Neural cell (in vitro differentiated cells): ENCODE measurements at regions not wholly inside any gene's neighbourhood (a gene's known extent, or its start where the extent isn't known, plus 50 kb on each side); places are given as distances from the start of the nearest gene placed in this dataset.

Source experiments
- H2AFZ ChIP-seq: fragments of 200-600, 300-800 bp; sonication (generic), shearing (Covaris generic); 2 replicates; pipeline ENCODE4 v1.6.0; 2014; ENCODE audit warnings: low read depth, mild to moderate bottlenecking, antibody characterized with exemption, low read length, moderate library complexity
- H3F3A ChIP-seq: fragments of 200-600 bp; shearing (Covaris generic); 2 replicates; pipeline ENCODE4 v1.6.1; 2016; ENCODE audit warnings: mild to moderate bottlenecking, moderate library complexity, mixed read lengths, antibody characterized with exemption, low read length; ENCODE audit not compliant: insufficient read depth, poor library complexity, severe bottlenecking
- H3K27ac ChIP-seq: fragments of 200-600, 300-800 bp; sonication (generic), shearing (Covaris generic); 2 replicates; pipeline ENCODE4 v1.5.1; 2014; ENCODE audit warnings: mild to moderate bottlenecking, low read length, moderate library complexity
- H3K27me3 ChIP-seq: fragments of 300-800, 200-600 bp; sonication (generic), shearing (Covaris generic); 2 replicates; pipeline ENCODE4 v1.6.0; 2014; ENCODE audit warnings: mild to moderate bottlenecking, low read depth, low read length, moderate library complexity; ENCODE audit not compliant: insufficient read depth
- H3K36me3 ChIP-seq: fragments of 300-800, 200-600 bp; sonication (generic), shearing (Covaris generic); 2 replicates; pipeline ENCODE4 v1.5.1; 2014; ENCODE audit warnings: mild to moderate bottlenecking, antibody characterized with exemption, low read length, moderate library complexity; ENCODE audit not compliant: insufficient read depth
- H3K4me2 ChIP-seq: fragments of 300-800, 200-600 bp; sonication (generic), shearing (Covaris generic); 2 replicates; pipeline ENCODE4 v1.6.0; 2014; ENCODE audit warnings: mild to moderate bottlenecking, low read length
- H3K4me3 ChIP-seq: fragments of 300-800, 200-600 bp; sonication (generic), shearing (Covaris generic); 2 replicates; pipeline ENCODE4 v1.5.1; 2014; ENCODE audit warnings: mild to moderate bottlenecking, low read length, moderate library complexity
- H3K79me2 ChIP-seq: fragments of 200-600 bp; shearing (Covaris generic); replicated peaks from 2 replicates; pipeline ENCODE4 v1.6.0; 2014; ENCODE audit warnings: mild to moderate bottlenecking, low read length, moderate library complexity; ENCODE audit not compliant: insufficient read depth
- H3K9ac ChIP-seq: fragments of 300-800, 200-600 bp; sonication (generic), shearing (Covaris generic); 2 replicates; pipeline ENCODE4 v1.6.1; 2016; ENCODE audit warnings: mild to moderate bottlenecking, low read length, mixed read lengths
- H3K9me2 ChIP-seq: fragments of 200-600 bp; shearing (Covaris generic); 2 replicates; pipeline ENCODE4 v1.6.1; 2016; ENCODE audit warnings: mild to moderate bottlenecking, low read length, mixed read lengths; ENCODE audit not compliant: insufficient read depth
- H3K9me3 ChIP-seq: fragments of 200-600, 300-800 bp; sonication (generic), shearing (Covaris generic); 2 replicates; pipeline ENCODE4 v1.6.1; 2016; ENCODE audit warnings: mild to moderate bottlenecking, mixed run types, low read length, moderate library complexity, mixed read lengths
- H4K20me1 ChIP-seq: fragments of 200-600 bp; shearing (Covaris generic); 2 replicates; pipeline ENCODE4 v1.6.1; 2016; ENCODE audit warnings: mild to moderate bottlenecking, mixed run types; ENCODE audit not compliant: insufficient read depth
- CTCF ChIP-seq: fragments of 450-650 bp; IDR thresholded peaks from 2 replicates; pipeline ENCODE4 v1.5.1; 2014; ENCODE audit warnings: antibody characterized with exemption, mild to moderate bottlenecking, moderate library complexity; ENCODE audit not compliant: poor library complexity, severe bottlenecking
- EP300 ChIP-seq: fragments of 450-650 bp; conservative IDR thresholded peaks from 2 replicates; pipeline ENCODE4 v1.6.1; 2014; ENCODE audit warnings: antibody characterized with exemption, mild to moderate bottlenecking, moderate library complexity; ENCODE audit not compliant: poor library complexity, severe bottlenecking
- EZH2 ChIP-seq: fragments of 200-600, 300-800 bp; shearing (Covaris generic), sonication (generic); IDR thresholded peaks from 2 replicates; pipeline ENCODE4 v1.6.1; 2014; ENCODE audit warnings: antibody characterized with exemption, low read length, borderline replicate concordance, mild to moderate bottlenecking; ENCODE audit not compliant: insufficient read depth, poor library complexity, severe bottlenecking
- MXI1 ChIP-seq: fragments of 450-650 bp; conservative IDR thresholded peaks from 2 replicates; pipeline ENCODE4 v1.6.1; 2014; ENCODE audit warnings: antibody characterized with exemption, mild to moderate bottlenecking; ENCODE audit not compliant: poor library complexity, severe bottlenecking
- POLR2AphosphoS5 ChIP-seq: IDR thresholded peaks from 2 replicates; pipeline ENCODE4 v1.6.1; 2012
- RAD21 ChIP-seq: fragments of 450-650 bp; conservative IDR thresholded peaks from 2 replicates; pipeline ENCODE4 v1.6.1; 2014; ENCODE audit warnings: antibody characterized with exemption, mild to moderate bottlenecking, moderate library complexity
- REST ChIP-seq: IDR thresholded peaks from 2 replicates; pipeline ENCODE4 v1.6.1; 2012; ENCODE audit warnings: borderline replicate concordance
- SMC3 ChIP-seq: fragments of 450-650 bp; conservative IDR thresholded peaks from 2 replicates; pipeline ENCODE4 v1.6.1; 2014; ENCODE audit warnings: antibody characterized with exemption, mild to moderate bottlenecking, moderate library complexity; ENCODE audit not compliant: poor library complexity
- TAF1 ChIP-seq: IDR thresholded peaks from 2 replicates; pipeline ENCODE4 v1.6.1; 2012; ENCODE audit warnings: low read depth

DNA sequence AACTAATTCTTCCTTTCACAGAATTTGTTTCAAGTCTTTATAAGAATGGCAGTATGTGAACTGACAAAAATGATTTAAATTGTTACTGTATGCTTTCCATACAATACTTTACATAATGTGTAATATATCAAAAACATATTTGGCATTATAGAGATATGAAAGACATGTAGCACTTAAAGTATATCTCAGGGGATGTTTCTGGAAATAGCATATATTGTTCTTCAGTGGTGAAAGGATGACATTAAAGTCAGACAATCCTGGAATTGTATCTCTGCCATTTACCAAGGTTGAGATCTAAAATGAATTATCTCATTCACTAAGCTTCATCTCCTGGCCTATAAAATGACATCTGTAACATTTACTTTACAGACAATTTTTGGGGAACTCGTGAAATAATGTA, 358.4 kb upstream of the EPHA5 start:
- TF ChIP-seq CTCF (no peak), EZH2 (no peak), EP300 (peak; percentile 98), RAD21 (peak; percentile 23), SMC3 (no peak), POLR2AphosphoS5 (peak; percentile 92), REST (peak; percentile 92), MXI1 (no peak)
- H3K27ac ChIP-seq = no peak overlapping the region

GRCh38 chr4:66023061-66023460, 352.8 kb upstream of the EPHA5 start:
- Histone ChIP-seq H3K9me2 (no peaks in the 10 kb centered on the region), H3K4me2 (no peak overlapping the region), H3K27me3 (no peaks in the 10 kb centered on the region), H3K9ac (no peak overlapping the region), H3K27ac (no peak overlapping the region), H3F3A (no peaks in the 10 kb centered on the region), H3K79me2 (no peaks in the 10 kb centered on the region), H2AFZ (no peak overlapping the region), H3K4me3 (no peak overlapping the region), H3K9me3 (no peaks in the 10 kb centered on the region), H4K20me1 (no peaks in the 10 kb centered on the region), H3K36me3 (no peaks in the 10 kb centered on the region)
- TF ChIP-seq SMC3 = no peak
- no peak for TF ChIP-seq EP300
- TF ChIP-seq REST = no peak
- TF ChIP-seq CTCF = no peak
- TF ChIP-seq TAF1 = no peak
- no peak for TF ChIP-seq RAD21
- TF ChIP-seq EZH2 = no peak
- no peak for TF ChIP-seq POLR2AphosphoS5
- no peak for TF ChIP-seq MXI1

More for the DNA sequence above, 358.4 kb upstream of the EPHA5 start:
- no peak overlapping the region for H3K4me3 ChIP-seq
- H3K9ac ChIP-seq = no peak overlapping the region
- H4K20me1 ChIP-seq = no peaks in the 10 kb centered on the region
- no peaks in the 10 kb centered on the region for H3K79me2 ChIP-seq
- H3K27me3 ChIP-seq = no peaks in the 10 kb centered on the region
- no peaks in the 10 kb centered on the region for H3K36me3 ChIP-seq
- H3F3A ChIP-seq = no peaks in the 10 kb centered on the region
- H3K9me3 ChIP-seq = no peaks in the 10 kb centered on the region
- no peaks in the 10 kb centered on the region for H3K9me2 ChIP-seq
- H2AFZ ChIP-seq = no peak overlapping the region
- H3K4me2 ChIP-seq = no peak overlapping the region
